ENCODE measurements at regions not wholly inside any gene's neighbourhood (a gene's known extent, or its start where the extent isn't known, plus 50 kb on each side); places are given as distances from the start of the nearest gene placed in this dataset.

DNA sequence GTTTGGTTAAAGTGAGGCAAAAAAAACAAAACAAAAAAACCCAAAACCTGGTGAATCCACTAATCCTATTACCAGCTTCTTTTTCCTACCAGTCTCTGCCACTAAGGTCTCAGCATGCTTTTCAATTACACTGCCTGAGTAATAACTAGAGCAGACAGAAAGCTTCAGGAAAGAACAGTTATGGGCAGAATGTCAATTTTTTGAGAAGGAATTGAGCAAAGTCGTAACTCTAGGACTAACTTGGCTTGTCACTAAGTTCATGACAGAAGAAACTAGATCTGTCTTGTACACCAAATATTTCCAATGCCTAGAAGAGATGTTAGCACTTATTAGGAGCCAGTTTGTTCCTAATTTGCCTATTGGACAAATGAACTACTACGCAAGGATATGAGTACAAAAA, 148.8 kb upstream of the CNOT2 start:
- Histone ChIP-seq H3K9me3 (ENCODE audit: control insufficient read depth in 1 of 2, low read length in 2 of 2) (no peaks in the 10 kb centered on the region), H3K27me3 (ENCODE audit: control insufficient read depth in 1 of 2, insufficient read depth in 2 of 2, low read length in 2 of 2) (no peaks in the 10 kb centered on the region), H3K27ac (ENCODE audit: low read depth, low read length) (no peak overlapping the region), H3K36me3 (ENCODE audit: control insufficient read depth in 1 of 2, insufficient read depth in 2 of 2, low read length in 2 of 2) (no peaks in the 10 kb centered on the region), H3K9ac (ENCODE audit: low read depth in 1 of 2, low read length in 2 of 2) (no peak overlapping the region), H3K4me1 (ENCODE audit: control insufficient read depth in 1 of 2, insufficient read depth in 2 of 2, low read length in 2 of 2) (no peaks in the 10 kb centered on the region), H3K4me3 (ENCODE audit: low read depth in 1 of 2, low read length in 2 of 2) (no peak overlapping the region)

GRCh38 chr12:70096759-70097410, 146.3 kb upstream of the CNOT2 start:
- Histone ChIP-seq H3K9ac (ENCODE audit: low read depth in 1 of 2, low read length in 2 of 2) (no peak overlapping the region), H3K4me3 (ENCODE audit: low read depth in 1 of 2, low read length in 2 of 2) (no peak overlapping the region)

GRCh38 chr12:70101064-70101463, 142.2 kb upstream of the CNOT2 start:
- H3K4me3 ChIP-seq (ENCODE audit: low read depth in 1 of 2, low read length in 2 of 2): no peak overlapping the region
- no peaks in the 10 kb centered on the region for H3K27me3 ChIP-seq (ENCODE audit: control insufficient read depth in 1 of 2, insufficient read depth in 2 of 2, low read length in 2 of 2)
- no peak overlapping the region for H3K27ac ChIP-seq (ENCODE audit: low read depth, low read length)
- no peak overlapping the region for H3K9ac ChIP-seq (ENCODE audit: low read depth in 1 of 2, low read length in 2 of 2)
- H3K4me1 ChIP-seq (ENCODE audit: control insufficient read depth in 1 of 2, insufficient read depth in 2 of 2, low read length in 2 of 2): peaks cover 0 to 18% of the 10 kb centered on the region in 2 donors
- H3K36me3 ChIP-seq (ENCODE audit: control insufficient read depth in 1 of 2, insufficient read depth in 2 of 2, low read length in 2 of 2): no peaks in the 10 kb centered on the region
- no peaks in the 10 kb centered on the region for H3K9me3 ChIP-seq (ENCODE audit: control insufficient read depth in 1 of 2, low read length in 2 of 2)

More at GRCh38 chr12:70096759-70097410, 146.3 kb upstream of the CNOT2 start:
- Histone ChIP-seq H3K4me1 (ENCODE audit: control insufficient read depth in 1 of 2, insufficient read depth in 2 of 2, low read length in 2 of 2) (no peaks in the 10 kb centered on the region), H3K36me3 (ENCODE audit: control insufficient read depth in 1 of 2, insufficient read depth in 2 of 2, low read length in 2 of 2) (no peaks in the 10 kb centered on the region), H3K9me3 (ENCODE audit: control insufficient read depth in 1 of 2, low read length in 2 of 2) (no peaks in the 10 kb centered on the region), H3K27ac (ENCODE audit: low read depth, low read length) (no peak overlapping the region), H3K27me3 (ENCODE audit: control insufficient read depth in 1 of 2, insufficient read depth in 2 of 2, low read length in 2 of 2) (no peaks in the 10 kb centered on the region)

GRCh38 chr12:70106347-70106746, 136.9 kb upstream of the CNOT2 start:
- Histone ChIP-seq H3K27me3 (ENCODE audit: control insufficient read depth in 1 of 2, insufficient read depth in 2 of 2, low read length in 2 of 2) (no peaks in the 10 kb centered on the region), H3K27ac (ENCODE audit: low read depth, low read length) (no peak overlapping the region), H3K9ac (ENCODE audit: low read depth in 1 of 2, low read length in 2 of 2) (no peak overlapping the region)

GRCh38 chr12:70110085-70110484, 133.1 kb upstream of the CNOT2 start:
- Histone ChIP-seq H3K9me3 (ENCODE audit: control insufficient read depth in 1 of 2, low read length in 2 of 2) (no peaks in the 10 kb centered on the region), H3K27me3 (ENCODE audit: control insufficient read depth in 1 of 2, insufficient read depth in 2 of 2, low read length in 2 of 2) (no peaks in the 10 kb centered on the region), H3K36me3 (ENCODE audit: control insufficient read depth in 1 of 2, insufficient read depth in 2 of 2, low read length in 2 of 2) (no peaks in the 10 kb centered on the region), H3K9ac (ENCODE audit: low read depth in 1 of 2, low read length in 2 of 2) (no peak overlapping the region), H3K4me1 (ENCODE audit: control insufficient read depth in 1 of 2, insufficient read depth in 2 of 2, low read length in 2 of 2) (peaks cover 3 to 14% of the 10 kb centered on the region in 2 donors), H3K27ac (ENCODE audit: low read depth, low read length) (no peak overlapping the region), H3K4me3 (ENCODE audit: low read depth in 1 of 2, low read length in 2 of 2) (no peak overlapping the region)

More at GRCh38 chr12:70106347-70106746, 136.9 kb upstream of the CNOT2 start:
- H3K36me3 ChIP-seq (ENCODE audit: control insufficient read depth in 1 of 2, insufficient read depth in 2 of 2, low read length in 2 of 2): no peaks in the 10 kb centered on the region
- H3K4me1 ChIP-seq (ENCODE audit: control insufficient read depth in 1 of 2, insufficient read depth in 2 of 2, low read length in 2 of 2): peaks cover 3 to 24% of the 10 kb centered on the region in 2 donors
- no peak overlapping the region for H3K4me3 ChIP-seq (ENCODE audit: low read depth in 1 of 2, low read length in 2 of 2)
- no peaks in the 10 kb centered on the region for H3K9me3 ChIP-seq (ENCODE audit: control insufficient read depth in 1 of 2, low read length in 2 of 2)

GRCh38 chr12:70117670-70118069, 125.6 kb upstream of the CNOT2 start:
- Histone ChIP-seq H3K27me3 (ENCODE audit: control insufficient read depth in 1 of 2, insufficient read depth in 2 of 2, low read length in 2 of 2) (no peaks in the 10 kb centered on the region), H3K9ac (ENCODE audit: low read depth in 1 of 2, low read length in 2 of 2) (no peak overlapping the region), H3K36me3 (ENCODE audit: control insufficient read depth in 1 of 2, insufficient read depth in 2 of 2, low read length in 2 of 2) (no peaks in the 10 kb centered on the region), H3K4me3 (ENCODE audit: low read depth in 1 of 2, low read length in 2 of 2) (no peak overlapping the region), H3K9me3 (ENCODE audit: control insufficient read depth in 1 of 2, low read length in 2 of 2) (no peaks in the 10 kb centered on the region), H3K27ac (ENCODE audit: low read depth, low read length) (no peak overlapping the region), H3K4me1 (ENCODE audit: control insufficient read depth in 1 of 2, insufficient read depth in 2 of 2, low read length in 2 of 2) (no peaks in the 10 kb centered on the region)

GRCh38 chr12:70120970-70121369, 122.3 kb upstream of the CNOT2 start:
- H3K9me3 ChIP-seq (ENCODE audit: control insufficient read depth in 1 of 2, low read length in 2 of 2): no peaks in the 10 kb centered on the region
- no peak overlapping the region for H3K9ac ChIP-seq (ENCODE audit: low read depth in 1 of 2, low read length in 2 of 2)
- H3K27ac ChIP-seq (ENCODE audit: low read depth, low read length): no peak overlapping the region
- H3K27me3 ChIP-seq (ENCODE audit: control insufficient read depth in 1 of 2, insufficient read depth in 2 of 2, low read length in 2 of 2): no peaks in the 10 kb centered on the region
- H3K4me3 ChIP-seq (ENCODE audit: low read depth in 1 of 2, low read length in 2 of 2): no peak overlapping the region
- no peaks in the 10 kb centered on the region for H3K36me3 ChIP-seq (ENCODE audit: control insufficient read depth in 1 of 2, insufficient read depth in 2 of 2, low read length in 2 of 2)
- no peaks in the 10 kb centered on the region for H3K4me1 ChIP-seq (ENCODE audit: control insufficient read depth in 1 of 2, insufficient read depth in 2 of 2, low read length in 2 of 2)

DNA sequence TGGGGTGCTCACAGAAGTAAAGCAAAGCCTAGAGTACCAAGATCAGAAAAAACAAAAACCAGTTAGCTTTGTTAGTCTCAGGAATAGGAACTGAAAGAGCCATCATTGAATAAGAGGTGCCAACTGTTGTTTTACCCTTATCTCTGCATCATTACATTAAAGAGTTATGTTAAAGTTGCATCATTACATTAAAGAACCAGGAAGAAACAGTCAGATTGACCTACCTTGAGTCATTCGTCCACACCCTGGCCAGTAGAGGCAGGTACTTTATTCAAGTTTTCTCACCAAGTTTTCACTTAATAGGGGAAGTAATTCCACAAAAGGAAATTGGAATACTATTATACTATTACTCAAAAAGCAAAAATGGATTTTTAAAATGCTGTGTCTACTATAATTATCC, 121.7 kb upstream of the CNOT2 start:
- H3K4me1 ChIP-seq (ENCODE audit: control insufficient read depth in 1 of 2, insufficient read depth in 2 of 2, low read length in 2 of 2): no peaks in the 10 kb centered on the region
- H3K9ac ChIP-seq (ENCODE audit: low read depth in 1 of 2, low read length in 2 of 2): no peak overlapping the region
- no peaks in the 10 kb centered on the region for H3K9me3 ChIP-seq (ENCODE audit: control insufficient read depth in 1 of 2, low read length in 2 of 2)
- no peak overlapping the region for H3K27ac ChIP-seq (ENCODE audit: low read depth, low read length)
- no peaks in the 10 kb centered on the region for H3K27me3 ChIP-seq (ENCODE audit: control insufficient read depth in 1 of 2, insufficient read depth in 2 of 2, low read length in 2 of 2)
- H3K36me3 ChIP-seq (ENCODE audit: control insufficient read depth in 1 of 2, insufficient read depth in 2 of 2, low read length in 2 of 2): no peaks in the 10 kb centered on the region
- no peak overlapping the region for H3K4me3 ChIP-seq (ENCODE audit: low read depth in 1 of 2, low read length in 2 of 2)

DNA sequence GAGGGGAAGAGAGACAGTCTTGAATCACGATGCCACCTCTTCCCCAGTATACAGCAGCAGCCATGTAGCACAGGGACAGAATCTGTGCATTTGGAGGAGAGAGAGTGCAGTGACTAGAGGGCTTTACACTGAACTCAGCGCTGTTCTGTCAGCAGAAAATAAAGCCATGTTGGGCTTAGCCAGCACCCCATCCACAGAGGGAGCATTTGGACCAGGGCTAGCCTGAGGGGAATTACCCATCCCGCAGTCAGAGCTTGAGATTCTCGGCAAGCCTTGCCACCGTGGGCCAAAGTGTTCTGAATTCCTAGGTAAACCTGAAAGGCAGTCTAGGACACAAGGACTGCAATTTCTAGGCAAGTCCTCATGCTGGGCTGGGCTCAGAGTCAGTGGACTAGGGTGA, 120.4 kb upstream of the CNOT2 start:
- Histone ChIP-seq H3K27ac (ENCODE audit: low read depth, low read length) (no peak overlapping the region), H3K9me3 (ENCODE audit: control insufficient read depth in 1 of 2, low read length in 2 of 2) (no peaks in the 10 kb centered on the region), H3K4me3 (ENCODE audit: low read depth in 1 of 2, low read length in 2 of 2) (no peak overlapping the region), H3K4me1 (ENCODE audit: control insufficient read depth in 1 of 2, insufficient read depth in 2 of 2, low read length in 2 of 2) (no peaks in the 10 kb centered on the region), H3K9ac (ENCODE audit: low read depth in 1 of 2, low read length in 2 of 2) (no peak overlapping the region), H3K36me3 (ENCODE audit: control insufficient read depth in 1 of 2, insufficient read depth in 2 of 2, low read length in 2 of 2) (no peaks in the 10 kb centered on the region), H3K27me3 (ENCODE audit: control insufficient read depth in 1 of 2, insufficient read depth in 2 of 2, low read length in 2 of 2) (no peaks in the 10 kb centered on the region)

DNA sequence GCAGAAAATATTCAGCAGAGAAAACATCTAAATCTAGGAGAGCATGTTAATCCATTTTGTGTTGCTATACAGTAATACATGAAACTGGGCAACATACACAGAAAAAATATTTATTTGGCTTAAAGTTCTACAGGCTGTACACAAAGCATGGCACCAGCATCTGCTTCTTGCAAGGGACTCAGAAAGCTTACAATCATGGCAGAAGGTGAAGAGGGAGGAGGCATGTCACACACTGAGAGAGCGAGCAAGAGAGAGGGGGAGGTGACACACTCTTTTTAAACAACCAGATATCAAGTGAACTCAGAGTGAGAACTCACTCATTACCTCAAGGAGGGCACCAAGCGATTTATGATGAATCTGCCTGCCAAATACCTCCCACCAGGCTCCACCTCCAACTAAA, 94.2 kb upstream of the CNOT2 start:
- Histone ChIP-seq H3K4me1 (ENCODE audit: control insufficient read depth in 1 of 2, insufficient read depth in 2 of 2, low read length in 2 of 2) (peaks cover 0 to 3% of the 10 kb centered on the region in 2 donors), H3K9me3 (ENCODE audit: control insufficient read depth in 1 of 2, low read length in 2 of 2) (peaks cover 0 to 2% of the 10 kb centered on the region in 2 donors), H3K36me3 (ENCODE audit: control insufficient read depth in 1 of 2, insufficient read depth in 2 of 2, low read length in 2 of 2) (no peaks in the 10 kb centered on the region), H3K9ac (ENCODE audit: low read depth in 1 of 2, low read length in 2 of 2) (no peak overlapping the region), H3K4me3 (ENCODE audit: low read depth in 1 of 2, low read length in 2 of 2) (no peak overlapping the region), H3K27ac (ENCODE audit: low read depth, low read length) (no peak overlapping the region), H3K27me3 (ENCODE audit: control insufficient read depth in 1 of 2, insufficient read depth in 2 of 2, low read length in 2 of 2) (peaks cover 0 to 3% of the 10 kb centered on the region in 2 donors)
